ENCODE measurements at regions not wholly inside any gene's neighbourhood (a gene's known extent, or its start where the extent isn't known, plus 50 kb on each side); places are given as distances from the start of the nearest gene placed in this dataset.

DNA sequence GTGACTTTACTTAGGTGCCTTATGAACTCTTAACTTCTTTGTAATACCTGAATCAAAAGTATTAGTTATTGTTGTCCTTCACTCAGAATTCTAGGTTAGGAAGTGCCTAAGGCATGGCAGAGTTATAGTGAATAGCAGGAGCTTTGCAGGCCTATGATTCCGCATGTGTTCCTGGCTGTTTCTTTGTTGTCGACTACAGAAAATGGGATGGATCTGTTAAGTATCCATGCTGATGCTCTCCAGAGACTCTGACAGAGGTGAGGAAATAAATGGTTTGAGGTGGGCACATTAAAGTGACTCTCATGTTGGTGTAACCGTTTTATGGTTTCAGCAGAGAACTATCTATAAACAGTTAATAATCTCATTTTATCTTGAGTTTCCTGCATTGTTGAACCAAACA lies 1601.3 kb downstream of the PCDH7 start:
- TF ChIP-seq CTCF (conservative IDR thresholded peaks at IDR 0.05; ENCODE audit: low read depth, low read length) (no peak), EZH2phosphoT487 (IDR thresholded peaks at IDR 0.05; ENCODE audit: borderline replicate concordance, low read length) (no peak)
